NCI-H1930 (cell line): ENCODE measurements at regions not wholly inside any gene's neighbourhood (a gene's known extent, or its start where the extent isn't known, plus 50 kb on each side); places are given as distances from the start of the nearest gene placed in this dataset.
A peak's percentile ranks its signal among the peaks of the same experiment; 100 is the strongest.

Experiments
- DNase-seq, 2 experiments: peaks; one replicate each; lab custom pipeline; 2025; lab: John Stamatoyannopoulos, UW

- DNase-seq: peak; percentile 26 to 39
Observed at GRCh38 chr14:32254952-32255679, 52.0 kb upstream of the RNU6-8 start.

- no peak for DNase-seq
Observed at GRCh38 chr14:32255789-32256188, 52.7 kb upstream of the RNU6-8 start.

- DNase-seq: no peak
Observed at GRCh38 chr14:32256576-32256975, 53.5 kb upstream of the RNU6-8 start.

- DNase-seq: no peak
Observed at GRCh38 chr14:32258336-32258993, 55.4 kb upstream of the RNU6-8 start.

GRCh38 chr14:32259368-32260013 lies 56.4 kb upstream of the RNU6-8 start:
- DNase-seq: no peak

GRCh38 chr14:32263939-32264567 lies 61.0 kb upstream of the RNU6-8 start:
- peak in 1 of 2 experiments; percentile 2 for DNase-seq

- DNase-seq: no peak
Observed at GRCh38 chr14:32265584-32265983, 62.5 kb upstream of the RNU6-8 start.

GRCh38 chr14:32277998-32278397 lies 51.1 kb upstream of the AKAP6 start:
- DNase-seq: no peak
